Endothelial cell of umbilical vein (primary cell): ENCODE measurements at regions not wholly inside any gene's neighbourhood (a gene's known extent, or its start where the extent isn't known, plus 50 kb on each side); places are given as distances from the start of the nearest gene placed in this dataset.

Experiments
- EZH2 ChIP-seq: IDR thresholded peaks from 2 replicates; pipeline ENCODE4 v1.6.1; 2012; ENCODE audit warnings: borderline replicate concordance, low read depth, mild to moderate bottlenecking, moderate library complexity, low read length, inconsistent platforms; ENCODE audit not compliant: severe bottlenecking
- JUN ChIP-seq: IDR thresholded peaks from 2 replicates; pipeline ENCODE4 v1.6.1; 2011; ENCODE audit warnings: borderline replicate concordance, low read depth; ENCODE audit not compliant: insufficient read length, insufficient read depth
- MYC ChIP-seq: IDR thresholded peaks from one replicate; pipeline ENCODE4 v1.6.1; 2011; ENCODE audit warnings: mild to moderate bottlenecking, low read depth, low read length
- POLR2A ChIP-seq: IDR thresholded peaks from 2 replicates; pipeline ENCODE4 v1.6.1; 2012; ENCODE audit warnings: low read depth, mild to moderate bottlenecking, control low read depth, low read length
- POLR2AphosphoS5 ChIP-seq: IDR thresholded peaks from 2 replicates; pipeline ENCODE4 v1.6.1; 2012; ENCODE audit warnings: low read depth, mild to moderate bottlenecking, control low read depth, low read length, moderate library complexity; ENCODE audit not compliant: insufficient read depth
- TF ChIP-seq, protein P1 (sequence below), 2 donors: IDR thresholded peaks; 1 replicate in 1 of 2; 2 replicates in 1 of 2; pipeline ENCODE4 v1.5.1; 2011; ENCODE audit warnings: low read length in 2 of 2, mild to moderate bottlenecking in 2 of 2, moderate library complexity in 2 of 2, control low read depth in 1 of 2, inconsistent platforms in 1 of 2, low read depth in 1 of 2; ENCODE audit not compliant: insufficient read depth in 1 of 2; ENCODE audit errors: extremely low read depth in 1 of 2

DNA sequence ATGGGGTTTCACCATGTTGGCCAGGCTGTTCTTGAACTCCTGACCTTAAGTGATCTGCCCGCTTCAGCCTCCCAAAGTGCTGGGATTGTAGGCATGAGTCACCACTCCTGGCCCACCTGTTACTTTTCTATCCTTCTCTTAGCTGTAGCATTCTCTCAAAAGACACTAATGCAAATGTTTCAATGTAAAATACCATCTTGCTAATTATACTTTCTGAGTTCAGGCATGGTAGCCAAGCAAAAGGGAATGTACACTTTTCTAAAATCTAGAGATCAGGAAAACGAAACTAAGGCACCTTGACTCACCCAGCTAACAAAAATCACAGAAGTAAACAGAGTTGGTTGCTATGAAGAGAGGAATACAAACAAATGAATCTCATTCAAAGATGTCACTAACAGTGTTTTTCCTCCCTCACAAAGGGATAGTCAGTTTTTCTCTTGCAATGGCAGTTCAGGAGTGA is 401.0 kb upstream of the NRP1 start:
- TF ChIP-seq POLR2A (no peak), EZH2 (no peak), MYC (no peak), POLR2AphosphoS5 (no peak), JUN (no peak)
- TF ChIP-seq, protein P1, sequence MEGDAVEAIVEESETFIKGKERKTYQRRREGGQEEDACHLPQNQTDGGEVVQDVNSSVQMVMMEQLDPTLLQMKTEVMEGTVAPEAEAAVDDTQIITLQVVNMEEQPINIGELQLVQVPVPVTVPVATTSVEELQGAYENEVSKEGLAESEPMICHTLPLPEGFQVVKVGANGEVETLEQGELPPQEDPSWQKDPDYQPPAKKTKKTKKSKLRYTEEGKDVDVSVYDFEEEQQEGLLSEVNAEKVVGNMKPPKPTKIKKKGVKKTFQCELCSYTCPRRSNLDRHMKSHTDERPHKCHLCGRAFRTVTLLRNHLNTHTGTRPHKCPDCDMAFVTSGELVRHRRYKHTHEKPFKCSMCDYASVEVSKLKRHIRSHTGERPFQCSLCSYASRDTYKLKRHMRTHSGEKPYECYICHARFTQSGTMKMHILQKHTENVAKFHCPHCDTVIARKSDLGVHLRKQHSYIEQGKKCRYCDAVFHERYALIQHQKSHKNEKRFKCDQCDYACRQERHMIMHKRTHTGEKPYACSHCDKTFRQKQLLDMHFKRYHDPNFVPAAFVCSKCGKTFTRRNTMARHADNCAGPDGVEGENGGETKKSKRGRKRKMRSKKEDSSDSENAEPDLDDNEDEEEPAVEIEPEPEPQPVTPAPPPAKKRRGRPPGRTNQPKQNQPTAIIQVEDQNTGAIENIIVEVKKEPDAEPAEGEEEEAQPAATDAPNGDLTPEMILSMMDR (IDR thresholded peaks at IDR 0.05; ENCODE audit: extremely low read depth in 1 of 2, insufficient read depth in 1 of 2, low read depth in 1 of 2, low read length in 2 of 2): no peak
